SK-N-MC (cell line): ENCODE measurements at regions not wholly inside any gene's neighbourhood (a gene's known extent, or its start where the extent isn't known, plus 50 kb on each side); places are given as distances from the start of the nearest gene placed in this dataset.

Experiments
- EZH2 ChIP-seq: fragments of 200-600 bp; sonication (generic); IDR thresholded peaks from one replicate; pipeline ENCODE4 v1.6.1; 2017; ENCODE audit warnings: antibody characterized with exemption
- POLR2AphosphoS5 ChIP-seq: IDR thresholded peaks from 2 replicates; pipeline ENCODE4 v1.6.1; 2012; ENCODE audit warnings: mild to moderate bottlenecking, low read depth, low read length, borderline replicate concordance

GRCh38 chr2:129400826-129401225 lies 578.6 kb upstream of the RAB6C start:
- TF ChIP-seq EZH2 (no peak), POLR2AphosphoS5 (no peak)
